HEK293 (cell line): ENCODE measurements at regions not wholly inside any gene's neighbourhood (a gene's known extent, or its start where the extent isn't known, plus 50 kb on each side); places are given as distances from the start of the nearest gene placed in this dataset.

ENCODE experiments used
- CTCF ChIA-PET: fragments of 350-600 bp; formaldehyde crosslinking; extraction: SDS; loops from one replicate; lab custom pipeline; 2021; ENCODE audit warnings: antibody characterized with exemption; lab: Yijun Ruan, JAX
- POLR2A ChIA-PET: fragments of 300-600 bp; formaldehyde crosslinking; extraction: SDS; loops from one replicate; lab custom pipeline; 2020; ENCODE audit warnings: antibody characterized with exemption, inconsistent platforms; lab: Yijun Ruan, JAX
- H3K27ac ChIP-seq: fragments of 200-500 bp; sonication (Bioruptor generic); 2 replicates; pipeline ENCODE4 v1.5.1; 2014; ENCODE audit warnings: low read depth, low read length, control low read depth, inconsistent platforms; ENCODE audit errors: extremely low read depth
- H3K36me3 ChIP-seq, 2 experiments: fragments of 200-500 bp in 1 of 2; sonication (Bioruptor generic) in 1 of 2; 1 replicate in 1 of 2; 2 replicates in 1 of 2; pipeline ENCODE4 v1.5.1; 2014 to 2017; ENCODE audit warnings: inconsistent platforms in 2 of 2, low read length in 2 of 2; ENCODE audit not compliant: control insufficient read depth in 2 of 2, insufficient read depth in 1 of 2
- H3K4me1 ChIP-seq: fragments of 200-500 bp; sonication (Bioruptor generic); 2 replicates; pipeline ENCODE4 v1.5.1; 2014; ENCODE audit warnings: mild to moderate bottlenecking, low read length, inconsistent platforms; ENCODE audit not compliant: control insufficient read depth, insufficient read depth
- H3K4me3 ChIP-seq: 2 replicates; pipeline ENCODE4 v1.5.1; 2011; ENCODE audit warnings: low read depth, mild to moderate bottlenecking, control low read depth, low read length, moderate library complexity
- H3K9me3 ChIP-seq: fragments of 200-500 bp; sonication (Bioruptor generic); 2 replicates; pipeline ENCODE4 v1.5.1; 2014; ENCODE audit warnings: low read depth, low read length, inconsistent platforms; ENCODE audit not compliant: control insufficient read depth, insufficient read depth
- GLIS2 ChIP-seq: fragments of 450-650 bp; formaldehyde crosslinking; IDR thresholded peaks from 2 replicates; pipeline ENCODE4 v1.5.1; 2016; ENCODE audit warnings: missing biosample characterization, missing genetic modification characterization
- IKZF3 ChIP-seq: fragments of 450-650 bp; IDR thresholded peaks from 2 replicates; pipeline ENCODE4 v1.5.0; 2018; ENCODE audit warnings: missing biosample characterization, mild to moderate bottlenecking, missing genetic modification characterization, moderate library complexity
- SALL2 ChIP-seq: fragments of 450-650 bp; formaldehyde crosslinking; IDR thresholded peaks from 2 replicates; pipeline ENCODE4 v1.5.0; 2017; ENCODE audit warnings: missing biosample characterization, mild to moderate bottlenecking, missing genetic modification characterization, borderline replicate concordance
- WT1 ChIP-seq: fragments of 450-650 bp; formaldehyde crosslinking; IDR thresholded peaks from 2 replicates; pipeline ENCODE4 v1.5.1; 2016; ENCODE audit warnings: missing biosample characterization, missing genetic modification characterization
- ZBTB21 ChIP-seq: fragments of 450-650 bp; formaldehyde crosslinking; IDR thresholded peaks from 2 replicates; pipeline ENCODE4 v1.5.1; 2017; ENCODE audit warnings: missing biosample characterization, missing genetic modification characterization
- ZFP69B ChIP-seq: fragments of 450-650 bp; formaldehyde crosslinking; IDR thresholded peaks from 2 replicates; pipeline ENCODE4 v1.5.1; 2016; ENCODE audit warnings: missing biosample characterization, missing genetic modification characterization
- ZNF10 ChIP-seq: fragments of 450-650 bp; formaldehyde crosslinking; IDR thresholded peaks from 2 replicates; pipeline ENCODE4 v1.5.1; 2017; ENCODE audit warnings: missing biosample characterization, missing genetic modification characterization
- ZNF112 ChIP-seq: fragments of 450-650 bp; formaldehyde crosslinking; IDR thresholded peaks from 2 replicates; pipeline ENCODE4 v1.5.0; 2017; ENCODE audit warnings: missing biosample characterization, missing genetic modification characterization
- ZNF138 ChIP-seq: fragments of 450-650 bp; formaldehyde crosslinking; IDR thresholded peaks from 2 replicates; pipeline ENCODE4 v1.5.1; 2016; ENCODE audit warnings: missing biosample characterization, missing genetic modification characterization, borderline replicate concordance
- ZNF140 ChIP-seq: fragments of 450-650 bp; formaldehyde crosslinking; IDR thresholded peaks from 2 replicates; pipeline ENCODE4 v1.5.1; 2016; ENCODE audit warnings: missing biosample characterization, missing genetic modification characterization
- ZNF2 ChIP-seq: fragments of 450-650 bp; formaldehyde crosslinking; IDR thresholded peaks from 2 replicates; pipeline ENCODE4 v1.5.1; 2016; ENCODE audit warnings: missing biosample characterization, missing genetic modification characterization
- ZNF311 ChIP-seq: fragments of 450-650 bp; formaldehyde crosslinking; IDR thresholded peaks from 2 replicates; pipeline ENCODE4 v1.5.1; 2017; ENCODE audit warnings: missing biosample characterization, missing genetic modification characterization, borderline replicate concordance
- ZNF350 ChIP-seq: fragments of 450-650 bp; formaldehyde crosslinking; IDR thresholded peaks from 2 replicates; pipeline ENCODE4 v1.5.0; 2017; ENCODE audit warnings: missing biosample characterization, mild to moderate bottlenecking, missing genetic modification characterization
- ZNF366 ChIP-seq: fragments of 450-650 bp; formaldehyde crosslinking; conservative IDR thresholded peaks from 2 replicates; pipeline ENCODE4 v1.5.1; 2016; ENCODE audit warnings: missing biosample characterization, missing genetic modification characterization
- ZNF558 ChIP-seq: fragments of 450-650 bp; formaldehyde crosslinking; IDR thresholded peaks from 2 replicates; pipeline ENCODE4 v1.5.1; 2016; ENCODE audit warnings: missing biosample characterization, missing genetic modification characterization
- ZNF596 ChIP-seq: fragments of 450-650 bp; IDR thresholded peaks from 2 replicates; pipeline ENCODE4 v1.5.0; 2018; ENCODE audit warnings: missing biosample characterization, mild to moderate bottlenecking, missing genetic modification characterization, moderate library complexity
- TF ChIP-seq, protein P1 (sequence below): fragments of 450-650 bp; formaldehyde crosslinking; IDR thresholded peaks from 2 replicates; pipeline ENCODE4 v1.5.1; 2016; ENCODE audit warnings: missing biosample characterization, missing genetic modification characterization, borderline replicate concordance
- TF ChIP-seq, protein P2 (sequence below): fragments of 450-650 bp; formaldehyde crosslinking; IDR thresholded peaks from 2 replicates; pipeline ENCODE4 v1.5.1; 2016; ENCODE audit warnings: missing biosample characterization, missing genetic modification characterization
- TF ChIP-seq, protein P3 (sequence below): fragments of 450-650 bp; formaldehyde crosslinking; IDR thresholded peaks from 2 replicates; pipeline ENCODE4 v1.5.1; 2016; ENCODE audit warnings: missing biosample characterization, missing genetic modification characterization, borderline replicate concordance
- TF ChIP-seq, protein P4 (sequence below): fragments of 450-650 bp; IDR thresholded peaks from 2 replicates; pipeline ENCODE4 v1.5.1; 2018; ENCODE audit warnings: missing biosample characterization, mild to moderate bottlenecking, missing genetic modification characterization
- TF ChIP-seq, protein P5 (sequence below): fragments of 450-650 bp; formaldehyde crosslinking; IDR thresholded peaks from 2 replicates; pipeline ENCODE4 v1.5.1; 2016; ENCODE audit warnings: missing biosample characterization, missing genetic modification characterization

DNA sequence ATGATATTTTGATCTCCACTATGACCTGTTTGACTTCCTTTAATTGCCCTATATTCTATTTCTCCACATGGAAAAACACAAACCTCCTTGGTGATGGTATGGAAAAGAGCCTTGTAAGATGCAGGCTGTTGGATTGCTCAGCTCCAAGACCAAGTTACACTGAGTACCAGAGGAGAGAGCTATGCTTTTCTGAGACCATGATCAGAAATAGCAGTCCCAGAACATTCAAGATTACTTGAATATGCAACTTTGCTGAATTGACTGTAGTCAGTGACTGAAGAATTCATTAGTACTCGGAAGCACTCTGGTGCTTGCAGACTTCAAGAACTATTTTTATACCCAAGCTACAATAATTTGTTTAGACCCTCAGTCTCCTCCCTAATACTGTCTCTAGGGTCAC is 310.6 kb upstream of the FSIP2 start:
- POLR2A ChIA-PET = no interaction called here
- H3K9me3 ChIP-seq = no peaks in the 10 kb centered on the region
- no peaks in the 10 kb centered on the region for H3K36me3 ChIP-seq
- CTCF ChIA-PET = no interaction called here
- H3K27ac ChIP-seq = no peak overlapping the region
- no peaks in the 10 kb centered on the region for H3K4me1 ChIP-seq
- TF ChIP-seq ZNF596 (no peak), ZNF366 (tag by site-specific recombination) (no peak)
- TF ChIP-seq, protein P1, sequence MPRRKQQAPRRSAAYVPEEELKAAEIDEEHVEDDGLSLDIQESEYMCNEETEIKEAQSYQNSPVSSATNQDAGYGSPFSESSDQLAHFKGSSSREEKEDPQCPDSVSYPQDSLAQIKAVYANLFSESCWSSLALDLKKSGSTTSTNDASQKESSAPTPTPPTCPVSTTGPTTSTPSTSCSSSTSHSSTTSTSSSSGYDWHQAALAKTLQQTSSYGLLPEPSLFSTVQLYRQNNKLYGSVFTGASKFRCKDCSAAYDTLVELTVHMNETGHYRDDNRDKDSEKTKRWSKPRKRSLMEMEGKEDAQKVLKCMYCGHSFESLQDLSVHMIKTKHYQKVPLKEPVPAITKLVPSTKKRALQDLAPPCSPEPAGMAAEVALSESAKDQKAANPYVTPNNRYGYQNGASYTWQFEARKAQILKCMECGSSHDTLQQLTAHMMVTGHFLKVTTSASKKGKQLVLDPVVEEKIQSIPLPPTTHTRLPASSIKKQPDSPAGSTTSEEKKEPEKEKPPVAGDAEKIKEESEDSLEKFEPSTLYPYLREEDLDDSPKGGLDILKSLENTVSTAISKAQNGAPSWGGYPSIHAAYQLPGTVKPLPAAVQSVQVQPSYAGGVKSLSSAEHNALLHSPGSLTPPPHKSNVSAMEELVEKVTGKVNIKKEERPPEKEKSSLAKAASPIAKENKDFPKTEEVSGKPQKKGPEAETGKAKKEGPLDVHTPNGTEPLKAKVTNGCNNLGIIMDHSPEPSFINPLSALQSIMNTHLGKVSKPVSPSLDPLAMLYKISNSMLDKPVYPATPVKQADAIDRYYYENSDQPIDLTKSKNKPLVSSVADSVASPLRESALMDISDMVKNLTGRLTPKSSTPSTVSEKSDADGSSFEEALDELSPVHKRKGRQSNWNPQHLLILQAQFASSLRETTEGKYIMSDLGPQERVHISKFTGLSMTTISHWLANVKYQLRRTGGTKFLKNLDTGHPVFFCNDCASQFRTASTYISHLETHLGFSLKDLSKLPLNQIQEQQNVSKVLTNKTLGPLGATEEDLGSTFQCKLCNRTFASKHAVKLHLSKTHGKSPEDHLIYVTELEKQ = no peak
- no peak overlapping the region for H3K4me3 ChIP-seq

DNA sequence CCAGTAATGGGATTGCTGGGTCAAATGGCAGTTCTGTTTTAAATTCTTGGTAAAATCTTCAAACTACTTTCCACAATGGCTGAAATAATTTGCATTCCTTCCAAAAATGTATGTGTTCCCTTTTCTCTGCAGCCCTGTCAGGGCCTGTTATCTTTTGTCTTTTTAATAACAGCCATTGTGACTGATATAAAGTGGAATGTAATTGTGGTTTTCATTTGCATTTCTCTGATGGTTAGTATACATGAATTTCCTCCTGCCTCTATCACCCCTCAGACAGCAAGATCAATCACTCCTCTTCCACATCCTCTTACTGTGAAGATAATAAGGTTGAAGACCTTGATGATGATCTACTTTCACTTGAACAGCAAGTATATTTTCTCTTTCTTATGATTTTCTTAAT is 304.8 kb upstream of the FSIP2 start:
- no peak overlapping the region for H3K27ac ChIP-seq
- H3K9me3 ChIP-seq = no peaks in the 10 kb centered on the region
- H3K4me3 ChIP-seq = no peak overlapping the region
- H3K36me3 ChIP-seq = no peaks in the 10 kb centered on the region
- H3K4me1 ChIP-seq = no peaks in the 10 kb centered on the region
- ChIA-PET CTCF (no interaction called here), POLR2A (no interaction called here)
- TF ChIP-seq ZBTB21 (tag by site-specific recombination) (no peak), ZNF140 (tag by site-specific recombination) (no peak), ZNF311 (tag by site-specific recombination) (no peak), WT1 (tag by site-specific recombination) (no peak), ZNF112 (no peak), ZNF10 (tag by site-specific recombination) (no peak)
- TF ChIP-seq, protein P2, sequence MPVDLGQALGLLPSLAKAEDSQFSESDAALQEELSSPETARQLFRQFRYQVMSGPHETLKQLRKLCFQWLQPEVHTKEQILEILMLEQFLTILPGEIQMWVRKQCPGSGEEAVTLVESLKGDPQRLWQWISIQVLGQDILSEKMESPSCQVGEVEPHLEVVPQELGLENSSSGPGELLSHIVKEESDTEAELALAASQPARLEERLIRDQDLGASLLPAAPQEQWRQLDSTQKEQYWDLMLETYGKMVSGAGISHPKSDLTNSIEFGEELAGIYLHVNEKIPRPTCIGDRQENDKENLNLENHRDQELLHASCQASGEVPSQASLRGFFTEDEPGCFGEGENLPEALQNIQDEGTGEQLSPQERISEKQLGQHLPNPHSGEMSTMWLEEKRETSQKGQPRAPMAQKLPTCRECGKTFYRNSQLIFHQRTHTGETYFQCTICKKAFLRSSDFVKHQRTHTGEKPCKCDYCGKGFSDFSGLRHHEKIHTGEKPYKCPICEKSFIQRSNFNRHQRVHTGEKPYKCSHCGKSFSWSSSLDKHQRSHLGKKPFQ (tag by site-specific recombination) = no peak
- TF ChIP-seq, protein P3, sequence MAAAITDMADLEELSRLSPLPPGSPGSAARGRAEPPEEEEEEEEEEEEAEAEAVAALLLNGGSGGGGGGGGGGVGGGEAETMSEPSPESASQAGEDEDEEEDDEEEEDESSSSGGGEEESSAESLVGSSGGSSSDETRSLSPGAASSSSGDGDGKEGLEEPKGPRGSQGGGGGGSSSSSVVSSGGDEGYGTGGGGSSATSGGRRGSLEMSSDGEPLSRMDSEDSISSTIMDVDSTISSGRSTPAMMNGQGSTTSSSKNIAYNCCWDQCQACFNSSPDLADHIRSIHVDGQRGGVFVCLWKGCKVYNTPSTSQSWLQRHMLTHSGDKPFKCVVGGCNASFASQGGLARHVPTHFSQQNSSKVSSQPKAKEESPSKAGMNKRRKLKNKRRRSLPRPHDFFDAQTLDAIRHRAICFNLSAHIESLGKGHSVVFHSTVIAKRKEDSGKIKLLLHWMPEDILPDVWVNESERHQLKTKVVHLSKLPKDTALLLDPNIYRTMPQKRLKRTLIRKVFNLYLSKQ (tag by site-specific recombination) = no peak

DNA sequence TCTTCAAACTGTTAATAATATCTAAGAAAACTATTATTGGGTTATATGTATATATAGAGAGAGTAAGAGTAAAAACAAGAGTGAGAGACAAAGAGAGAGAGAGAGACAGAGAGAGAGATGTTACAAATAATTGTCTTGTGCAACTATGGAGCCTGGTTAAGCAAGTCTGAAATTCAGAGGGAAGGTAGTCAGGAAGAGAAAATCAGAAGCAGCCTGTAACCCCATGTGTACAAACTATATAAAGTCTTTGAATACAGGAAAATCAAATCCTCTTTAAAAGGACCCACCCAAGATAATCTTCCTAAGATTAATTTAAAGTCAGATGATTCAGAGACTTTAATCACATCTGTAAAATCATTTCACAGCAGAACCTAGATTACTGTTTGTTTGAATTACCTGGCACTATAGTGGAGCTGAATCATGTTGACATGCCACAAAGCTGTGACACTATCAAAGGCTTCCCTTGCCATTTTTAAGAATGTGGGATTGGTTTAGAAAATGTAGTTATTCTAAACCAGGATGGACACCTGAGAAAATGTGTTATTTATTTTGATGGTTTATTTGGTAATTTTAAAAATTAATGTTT is 301.7 kb upstream of the FSIP2 start:
- POLR2A ChIA-PET = no interaction called here
- Histone ChIP-seq H3K36me3 (no peaks in the 10 kb centered on the region), H3K4me1 (no peaks in the 10 kb centered on the region), H3K27ac (no peak overlapping the region), H3K4me3 (no peak overlapping the region), H3K9me3 (no peaks in the 10 kb centered on the region)
- CTCF ChIA-PET = no interaction called here
- TF ChIP-seq IKZF3 (tag by site-specific recombination) = no peak
- TF ChIP-seq ZNF558 (tag by site-specific recombination) = no peak
- no peak for TF ChIP-seq ZNF138 (tag by site-specific recombination)
- TF ChIP-seq, protein P4, sequence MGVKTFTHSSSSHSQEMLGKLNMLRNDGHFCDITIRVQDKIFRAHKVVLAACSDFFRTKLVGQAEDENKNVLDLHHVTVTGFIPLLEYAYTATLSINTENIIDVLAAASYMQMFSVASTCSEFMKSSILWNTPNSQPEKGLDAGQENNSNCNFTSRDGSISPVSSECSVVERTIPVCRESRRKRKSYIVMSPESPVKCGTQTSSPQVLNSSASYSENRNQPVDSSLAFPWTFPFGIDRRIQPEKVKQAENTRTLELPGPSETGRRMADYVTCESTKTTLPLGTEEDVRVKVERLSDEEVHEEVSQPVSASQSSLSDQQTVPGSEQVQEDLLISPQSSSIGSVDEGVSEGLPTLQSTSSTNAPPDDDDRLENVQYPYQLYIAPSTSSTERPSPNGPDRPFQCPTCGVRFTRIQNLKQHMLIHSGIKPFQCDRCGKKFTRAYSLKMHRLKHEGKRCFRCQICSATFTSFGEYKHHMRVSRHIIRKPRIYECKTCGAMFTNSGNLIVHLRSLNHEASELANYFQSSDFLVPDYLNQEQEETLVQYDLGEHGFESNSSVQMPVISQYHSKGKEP (tag by site-specific recombination) = no peak
- no peak for TF ChIP-seq ZNF2
- no peak for TF ChIP-seq ZNF350 (tag by site-specific recombination)
- TF ChIP-seq, protein P5, sequence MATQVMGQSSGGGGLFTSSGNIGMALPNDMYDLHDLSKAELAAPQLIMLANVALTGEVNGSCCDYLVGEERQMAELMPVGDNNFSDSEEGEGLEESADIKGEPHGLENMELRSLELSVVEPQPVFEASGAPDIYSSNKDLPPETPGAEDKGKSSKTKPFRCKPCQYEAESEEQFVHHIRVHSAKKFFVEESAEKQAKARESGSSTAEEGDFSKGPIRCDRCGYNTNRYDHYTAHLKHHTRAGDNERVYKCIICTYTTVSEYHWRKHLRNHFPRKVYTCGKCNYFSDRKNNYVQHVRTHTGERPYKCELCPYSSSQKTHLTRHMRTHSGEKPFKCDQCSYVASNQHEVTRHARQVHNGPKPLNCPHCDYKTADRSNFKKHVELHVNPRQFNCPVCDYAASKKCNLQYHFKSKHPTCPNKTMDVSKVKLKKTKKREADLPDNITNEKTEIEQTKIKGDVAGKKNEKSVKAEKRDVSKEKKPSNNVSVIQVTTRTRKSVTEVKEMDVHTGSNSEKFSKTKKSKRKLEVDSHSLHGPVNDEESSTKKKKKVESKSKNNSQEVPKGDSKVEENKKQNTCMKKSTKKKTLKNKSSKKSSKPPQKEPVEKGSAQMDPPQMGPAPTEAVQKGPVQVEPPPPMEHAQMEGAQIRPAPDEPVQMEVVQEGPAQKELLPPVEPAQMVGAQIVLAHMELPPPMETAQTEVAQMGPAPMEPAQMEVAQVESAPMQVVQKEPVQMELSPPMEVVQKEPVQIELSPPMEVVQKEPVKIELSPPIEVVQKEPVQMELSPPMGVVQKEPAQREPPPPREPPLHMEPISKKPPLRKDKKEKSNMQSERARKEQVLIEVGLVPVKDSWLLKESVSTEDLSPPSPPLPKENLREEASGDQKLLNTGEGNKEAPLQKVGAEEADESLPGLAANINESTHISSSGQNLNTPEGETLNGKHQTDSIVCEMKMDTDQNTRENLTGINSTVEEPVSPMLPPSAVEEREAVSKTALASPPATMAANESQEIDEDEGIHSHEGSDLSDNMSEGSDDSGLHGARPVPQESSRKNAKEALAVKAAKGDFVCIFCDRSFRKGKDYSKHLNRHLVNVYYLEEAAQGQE = no peak
- TF ChIP-seq SALL2 (tag by site-specific recombination) = no peak
- no peak for TF ChIP-seq ZFP69B (tag by site-specific recombination)
- TF ChIP-seq GLIS2 (tag by site-specific recombination) = no peak
